ENCODE measurements at regions not wholly inside any gene's neighbourhood (a gene's known extent, or its start where the extent isn't known, plus 50 kb on each side); places are given as distances from the start of the nearest gene placed in this dataset.

- ChIA-PET POLR2A (no interaction called here), RAD21 (ENCODE audit: low non-redundant PET in 1 of 2, low total read pairs in 2 of 2, uncharacterized antibody in 2 of 2, unreplicated experiment in 2 of 2) (no interaction called here), CTCF (no interaction called here)
- no peak for ATAC-seq
- no peaks in the 10 kb centered on the region for H3K9me3 ChIP-seq (ENCODE audit: control insufficient read depth in 1 of 2, insufficient read depth in 1 of 2, low read depth in 1 of 2, low read length in 2 of 2)
- H3K79me2 ChIP-seq (ENCODE audit: insufficient read depth, low read length) = no peaks in the 10 kb centered on the region
- H3K27ac ChIP-seq (ENCODE audit: low read depth, low read length) = no peak overlapping the region
- BruUV-seq (replicated peaks) = no TSS peak
- H3K9ac ChIP-seq (ENCODE audit: low read length) = no peak overlapping the region
- H3K36me3 ChIP-seq (ENCODE audit: control insufficient read depth in 1 of 2, insufficient read depth in 2 of 2, low read length in 2 of 2) = no peaks in the 10 kb centered on the region
- no peak overlapping the region for H3K4me3 ChIP-seq (replicated peaks in 1 of 2; ENCODE audit: low read depth in 1 of 2, low read length in 2 of 2)
- no peaks in the 10 kb centered on the region for H3K9me2 ChIP-seq (ENCODE audit: insufficient read depth)
- no peak overlapping the region for H3K4me2 ChIP-seq (ENCODE audit: low read length)
- 0 out of 2 replicates have a peak, but pooled peaks cover 6% of the 10 kb centered on the region for H3K27me3 ChIP-seq (ENCODE audit: insufficient read depth, low read length)
- no peak overlapping the region for H2AFZ ChIP-seq (ENCODE audit: low read depth, low read length, poor library complexity, severe bottlenecking)
- TF ChIP-seq CEBPB (IDR thresholded peaks at IDR 0.05; ENCODE audit: low read depth) (no peak), ZBTB33 (IDR thresholded peaks at IDR 0.05; ENCODE audit: extremely low read depth, insufficient replicate concordance, low read length) (no peak), ZNF274 (IDR thresholded peaks at IDR 0.05; ENCODE audit: low read depth, low read length) (no peak), EZH2phosphoT487 (IDR thresholded peaks at IDR 0.05; ENCODE audit: borderline replicate concordance) (no peak), POLR2AphosphoS5 (IDR thresholded peaks at IDR 0.05; ENCODE audit: low read depth, low read length) (no peak), POLR2A (IDR thresholded peaks at IDR 0.05; ENCODE audit: borderline replicate concordance, extremely low read depth, insufficient read depth, insufficient read length) (no peak)
- H3K4me1 ChIP-seq (ENCODE audit: control insufficient read depth in 1 of 2, insufficient read depth in 2 of 2, low read length in 2 of 2) = no peaks in the 10 kb centered on the region
- no peaks in the 10 kb centered on the region for H4K20me1 ChIP-seq (ENCODE audit: insufficient read depth)
- intact Hi-C loops (cut with micrococcal nuclease) = no loop called here
- DNase-seq (ENCODE audit: low read depth, low spot score) = no peak
These were observed 113.0 kb downstream of the RBFOX3 start for GRCh38 chr17:79497777-79498348.

- H3K4me1 ChIP-seq (ENCODE audit: control insufficient read depth in 1 of 2, insufficient read depth in 2 of 2, low read length in 2 of 2) = no peaks in the 10 kb centered on the region
- H4K20me1 ChIP-seq (ENCODE audit: insufficient read depth) = no peaks in the 10 kb centered on the region
- no peaks in the 10 kb centered on the region for H3K9me3 ChIP-seq (ENCODE audit: control insufficient read depth in 1 of 2, insufficient read depth in 1 of 2, low read depth in 1 of 2, low read length in 2 of 2)
- no peaks in the 10 kb centered on the region for H3K79me2 ChIP-seq (ENCODE audit: insufficient read depth, low read length)
- no peak overlapping the region for H3K4me2 ChIP-seq (ENCODE audit: low read length)
- CTCF ChIA-PET = no interaction called here
- no peak overlapping the region for H2AFZ ChIP-seq (ENCODE audit: low read depth, low read length, poor library complexity, severe bottlenecking)
- no peaks in the 10 kb centered on the region for H3K36me3 ChIP-seq (ENCODE audit: control insufficient read depth in 1 of 2, insufficient read depth in 2 of 2, low read length in 2 of 2)
- POLR2A ChIA-PET = no interaction called here
- RAD21 ChIA-PET (ENCODE audit: low non-redundant PET in 1 of 2, low total read pairs in 2 of 2, uncharacterized antibody in 2 of 2, unreplicated experiment in 2 of 2) = no interaction called here
- intact Hi-C loops (cut with micrococcal nuclease) = no loop called here
- no peak for DNase-seq (ENCODE audit: low read depth, low spot score)
- no peaks in the 10 kb centered on the region for H3K9me2 ChIP-seq (ENCODE audit: insufficient read depth)
- H3K4me3 ChIP-seq (replicated peaks in 1 of 2; ENCODE audit: low read depth in 1 of 2, low read length in 2 of 2) = no peak overlapping the region
- BruUV-seq (replicated peaks) = no TSS peak
- ATAC-seq = no peak
- no peak overlapping the region for H3K9ac ChIP-seq (ENCODE audit: low read length)
- 0 out of 2 replicates have a peak, but pooled peaks cover 5% of the 10 kb centered on the region for H3K27me3 ChIP-seq (ENCODE audit: insufficient read depth, low read length)
- H3K27ac ChIP-seq (ENCODE audit: low read depth, low read length) = no peak overlapping the region
- TF ChIP-seq ZFX (IDR thresholded peaks at IDR 0.05) (no peak), POLR2AphosphoS5 (IDR thresholded peaks at IDR 0.05; ENCODE audit: low read depth, low read length) (no peak), ZBTB33 (IDR thresholded peaks at IDR 0.05; ENCODE audit: extremely low read depth, insufficient replicate concordance, low read length) (no peak), ELF1 (IDR thresholded peaks at IDR 0.05; ENCODE audit: borderline replicate concordance, low read depth) (no peak), CTCF (IDR thresholded peaks at IDR 0.05 in 2 of 3, conservative IDR thresholded peaks at IDR 0.05 in 1 of 3; ENCODE audit: borderline replicate concordance in 1 of 3, insufficient read depth in 1 of 3, low read depth in 2 of 3, low read length in 2 of 3) (no peak), TCF7L2 (IDR thresholded peaks at IDR 0.05; ENCODE audit: borderline replicate concordance, extremely low read depth, insufficient read depth, insufficient read length) (no peak), SRF (IDR thresholded peaks at IDR 0.05; ENCODE audit: low read depth) (no peak), EZH2phosphoT487 (IDR thresholded peaks at IDR 0.05; ENCODE audit: borderline replicate concordance) (no peak), CEBPB (IDR thresholded peaks at IDR 0.05; ENCODE audit: low read depth) (no peak), POLR2A (IDR thresholded peaks at IDR 0.05; ENCODE audit: borderline replicate concordance, extremely low read depth, insufficient read depth, insufficient read length) (no peak)
These were observed 114.3 kb downstream of the RBFOX3 start for GRCh38 chr17:79496422-79497005.
